ENCODE measurements at regions not wholly inside any gene's neighbourhood (a gene's known extent, or its start where the extent isn't known, plus 50 kb on each side); places are given as distances from the start of the nearest gene placed in this dataset.
A peak's percentile ranks its signal among the peaks of the same experiment; 100 is the strongest.

DNA sequence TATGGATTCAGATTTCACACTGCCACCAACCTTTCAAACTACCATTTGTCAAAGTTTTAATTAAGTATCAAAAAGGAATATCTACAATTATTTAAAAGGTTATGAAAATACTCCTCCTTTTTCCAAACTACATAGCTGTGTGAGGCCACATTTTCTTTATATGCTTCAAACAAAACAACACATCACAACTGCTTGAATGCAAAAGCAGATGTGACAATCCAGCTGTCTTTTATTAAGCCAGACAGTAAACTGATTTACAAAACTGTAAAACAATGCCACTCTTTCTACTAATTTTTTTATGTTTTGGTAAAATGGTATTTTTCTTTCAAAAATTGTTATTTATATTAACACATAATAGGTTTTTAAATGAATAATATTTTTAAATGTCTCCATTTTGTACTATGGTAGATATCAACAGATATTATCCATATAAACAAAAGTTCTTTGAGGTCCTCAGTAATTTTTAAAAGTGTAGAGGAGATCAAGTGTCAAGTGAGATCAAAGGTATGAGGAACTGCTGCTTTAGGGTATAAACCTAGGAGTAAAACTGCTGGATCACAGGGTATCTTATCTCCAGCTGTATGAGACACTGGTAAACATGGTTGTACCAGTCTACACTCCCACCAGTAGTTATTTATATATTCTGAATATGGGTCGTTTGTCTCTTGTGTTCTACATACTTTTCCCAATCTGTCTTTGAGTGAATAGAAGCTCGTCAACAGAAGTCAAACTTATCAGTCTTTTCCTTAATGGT, 68.8 kb upstream of the SERTAD2 start:
- no peak for ATAC-seq
- no peak for TF ChIP-seq ZFP30 (CRISPR knock-in tag; IDR thresholded peaks at IDR 0.05)
- TF ChIP-seq TOX (CRISPR knock-in tag; IDR thresholded peaks at IDR 0.05; ENCODE audit: borderline replicate concordance): no peak
- TF ChIP-seq, protein P1, sequence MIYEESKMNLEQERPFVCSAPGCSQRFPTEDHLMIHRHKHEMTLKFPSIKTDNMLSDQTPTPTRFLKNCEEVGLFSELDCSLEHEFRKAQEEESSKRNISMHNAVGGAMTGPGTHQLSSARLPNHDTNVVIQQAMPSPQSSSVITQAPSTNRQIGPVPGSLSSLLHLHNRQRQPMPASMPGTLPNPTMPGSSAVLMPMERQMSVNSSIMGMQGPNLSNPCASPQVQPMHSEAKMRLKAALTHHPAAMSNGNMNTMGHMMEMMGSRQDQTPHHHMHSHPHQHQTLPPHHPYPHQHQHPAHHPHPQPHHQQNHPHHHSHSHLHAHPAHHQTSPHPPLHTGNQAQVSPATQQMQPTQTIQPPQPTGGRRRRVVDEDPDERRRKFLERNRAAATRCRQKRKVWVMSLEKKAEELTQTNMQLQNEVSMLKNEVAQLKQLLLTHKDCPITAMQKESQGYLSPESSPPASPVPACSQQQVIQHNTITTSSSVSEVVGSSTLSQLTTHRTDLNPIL (CRISPR knock-in tag; IDR thresholded peaks at IDR 0.05; ENCODE audit: low read depth): no peak
- TF ChIP-seq, protein P2, sequence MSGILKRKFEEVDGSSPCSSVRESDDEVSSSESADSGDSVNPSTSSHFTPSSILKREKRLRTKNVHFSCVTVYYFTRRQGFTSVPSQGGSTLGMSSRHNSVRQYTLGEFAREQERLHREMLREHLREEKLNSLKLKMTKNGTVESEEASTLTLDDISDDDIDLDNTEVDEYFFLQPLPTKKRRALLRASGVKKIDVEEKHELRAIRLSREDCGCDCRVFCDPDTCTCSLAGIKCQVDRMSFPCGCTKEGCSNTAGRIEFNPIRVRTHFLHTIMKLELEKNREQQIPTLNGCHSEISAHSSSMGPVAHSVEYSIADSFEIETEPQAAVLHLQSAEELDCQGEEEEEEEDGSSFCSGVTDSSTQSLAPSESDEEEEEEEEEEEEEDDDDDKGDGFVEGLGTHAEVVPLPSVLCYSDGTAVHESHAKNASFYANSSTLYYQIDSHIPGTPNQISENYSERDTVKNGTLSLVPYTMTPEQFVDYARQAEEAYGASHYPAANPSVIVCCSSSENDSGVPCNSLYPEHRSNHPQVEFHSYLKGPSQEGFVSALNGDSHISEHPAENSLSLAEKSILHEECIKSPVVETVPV (CRISPR knock-in tag; IDR thresholded peaks at IDR 0.05): no peak
- no peak for TF ChIP-seq ZFP3 (CRISPR knock-in tag; IDR thresholded peaks at IDR 0.05)
- peak; percentile 44; the same call in 1 of the 2 replicates for TF ChIP-seq TCF4 (CRISPR knock-in tag; IDR thresholded peaks at IDR 0.05; ENCODE audit: borderline replicate concordance)

DNA sequence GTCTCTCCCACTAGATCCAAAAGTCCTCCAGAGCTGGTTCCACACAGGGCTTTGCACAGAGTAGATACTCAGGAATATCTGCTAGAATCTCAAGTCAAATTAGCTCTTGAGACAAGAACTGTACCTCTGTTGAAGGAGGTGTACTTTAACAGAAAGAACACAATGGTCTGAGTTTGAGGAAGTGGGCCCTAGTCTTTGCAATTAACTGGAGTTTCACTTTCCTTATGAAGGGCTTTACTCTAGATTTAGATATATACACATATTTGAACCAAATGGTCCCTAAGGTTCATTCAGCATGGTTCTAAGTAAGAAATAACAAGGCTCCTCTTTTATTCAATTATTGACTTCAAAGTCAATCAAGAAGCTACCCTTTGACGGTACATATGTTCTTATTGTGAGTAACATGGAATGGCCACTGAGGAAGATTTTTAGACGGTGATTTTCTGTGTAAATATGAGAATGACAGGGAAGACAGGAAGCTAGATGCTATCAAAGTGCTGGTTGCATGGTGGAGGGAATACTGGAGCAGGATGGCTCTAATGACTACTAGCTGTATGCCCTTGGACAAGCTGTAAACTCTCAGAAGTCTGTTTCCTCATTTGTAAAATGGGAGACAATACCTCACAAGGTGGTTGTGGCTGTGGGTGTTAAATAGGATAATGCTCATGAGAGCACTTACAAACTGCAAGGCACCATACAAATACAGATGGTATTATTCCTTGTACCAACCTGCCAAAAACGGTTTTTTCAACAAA, 73.5 kb upstream of the SERTAD2 start:
- no peak for TF ChIP-seq ZNF8 (CRISPR knock-in tag; IDR thresholded peaks at IDR 0.05)
- TF ChIP-seq ZC3H10 (CRISPR knock-in tag; IDR thresholded peaks at IDR 0.05): no peak
- no peak for TF ChIP-seq CSDC2 (CRISPR knock-in tag; IDR thresholded peaks at IDR 0.05)
- no peak for TF ChIP-seq ESRRG (CRISPR knock-in tag; IDR thresholded peaks at IDR 0.05)
- TF ChIP-seq GLIS3 (CRISPR knock-in tag; IDR thresholded peaks at IDR 0.05): no peak
- no peak for TF ChIP-seq OSR1 (CRISPR knock-in tag; IDR thresholded peaks at IDR 0.05)
- no peak for TF ChIP-seq PPARA (CRISPR knock-in tag; IDR thresholded peaks at IDR 0.05; ENCODE audit: borderline replicate concordance)
- no peak for TF ChIP-seq ZFP3 (CRISPR knock-in tag; IDR thresholded peaks at IDR 0.05)
- TF ChIP-seq TOX (CRISPR knock-in tag; IDR thresholded peaks at IDR 0.05; ENCODE audit: borderline replicate concordance): no peak
- no peak for TF ChIP-seq ARNTL (CRISPR knock-in tag; IDR thresholded peaks at IDR 0.05; ENCODE audit: borderline replicate concordance, low read depth)
- TF ChIP-seq ISL1 (CRISPR knock-in tag; IDR thresholded peaks at IDR 0.05): no peak
- no peak for TF ChIP-seq SNAI2 (CRISPR knock-in tag; IDR thresholded peaks at IDR 0.05)
- ATAC-seq: no peak; the same call in 1 of the 3 replicates

DNA sequence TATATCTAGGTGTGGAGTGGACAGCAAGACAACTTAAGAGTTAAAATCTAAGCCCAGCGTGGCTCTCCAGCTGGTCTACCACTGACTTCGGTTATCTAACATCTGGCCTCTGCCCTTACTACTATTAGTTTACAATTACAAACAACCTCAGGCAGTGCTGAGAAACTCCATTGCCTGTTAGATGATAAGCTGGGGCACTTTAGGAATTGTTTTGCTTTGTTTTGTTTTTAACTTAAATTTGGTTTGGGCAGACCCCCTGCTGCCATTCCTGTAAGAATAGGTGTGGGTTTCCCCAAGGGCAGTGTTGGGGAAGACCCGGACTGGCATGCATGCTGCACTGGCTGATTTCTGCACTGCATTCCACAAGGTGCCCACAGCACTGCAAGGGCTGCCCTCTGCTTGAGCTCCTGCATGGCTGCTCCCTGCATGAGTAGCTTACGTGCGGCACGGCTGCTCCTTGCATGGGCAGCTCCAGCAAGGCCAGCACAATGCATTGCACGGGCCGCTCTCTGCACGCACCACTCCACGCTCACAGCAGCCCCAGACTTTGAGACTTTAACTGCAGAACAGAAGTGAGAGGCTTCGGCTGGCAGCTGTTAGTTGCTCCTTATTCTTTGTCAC, 74.2 kb upstream of the SERTAD2 start:
- ATAC-seq: peak; percentile 56

More for the DNA sequence above, 74.2 kb upstream of the SERTAD2 start:
- TF ChIP-seq, protein P3, sequence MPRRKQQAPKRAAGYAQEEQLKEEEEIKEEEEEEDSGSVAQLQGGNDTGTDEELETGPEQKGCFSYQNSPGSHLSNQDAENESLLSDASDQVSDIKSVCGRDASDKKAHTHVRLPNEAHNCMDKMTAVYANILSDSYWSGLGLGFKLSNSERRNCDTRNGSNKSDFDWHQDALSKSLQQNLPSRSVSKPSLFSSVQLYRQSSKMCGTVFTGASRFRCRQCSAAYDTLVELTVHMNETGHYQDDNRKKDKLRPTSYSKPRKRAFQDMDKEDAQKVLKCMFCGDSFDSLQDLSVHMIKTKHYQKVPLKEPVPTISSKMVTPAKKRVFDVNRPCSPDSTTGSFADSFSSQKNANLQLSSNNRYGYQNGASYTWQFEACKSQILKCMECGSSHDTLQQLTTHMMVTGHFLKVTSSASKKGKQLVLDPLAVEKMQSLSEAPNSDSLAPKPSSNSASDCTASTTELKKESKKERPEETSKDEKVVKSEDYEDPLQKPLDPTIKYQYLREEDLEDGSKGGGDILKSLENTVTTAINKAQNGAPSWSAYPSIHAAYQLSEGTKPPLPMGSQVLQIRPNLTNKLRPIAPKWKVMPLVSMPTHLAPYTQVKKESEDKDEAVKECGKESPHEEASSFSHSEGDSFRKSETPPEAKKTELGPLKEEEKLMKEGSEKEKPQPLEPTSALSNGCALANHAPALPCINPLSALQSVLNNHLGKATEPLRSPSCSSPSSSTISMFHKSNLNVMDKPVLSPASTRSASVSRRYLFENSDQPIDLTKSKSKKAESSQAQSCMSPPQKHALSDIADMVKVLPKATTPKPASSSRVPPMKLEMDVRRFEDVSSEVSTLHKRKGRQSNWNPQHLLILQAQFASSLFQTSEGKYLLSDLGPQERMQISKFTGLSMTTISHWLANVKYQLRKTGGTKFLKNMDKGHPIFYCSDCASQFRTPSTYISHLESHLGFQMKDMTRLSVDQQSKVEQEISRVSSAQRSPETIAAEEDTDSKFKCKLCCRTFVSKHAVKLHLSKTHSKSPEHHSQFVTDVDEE (CRISPR knock-in tag; IDR thresholded peaks at IDR 0.05): no peak
- TF ChIP-seq TCF4 (CRISPR knock-in tag; IDR thresholded peaks at IDR 0.05; ENCODE audit: borderline replicate concordance): no peak
- TF ChIP-seq, protein P4, sequence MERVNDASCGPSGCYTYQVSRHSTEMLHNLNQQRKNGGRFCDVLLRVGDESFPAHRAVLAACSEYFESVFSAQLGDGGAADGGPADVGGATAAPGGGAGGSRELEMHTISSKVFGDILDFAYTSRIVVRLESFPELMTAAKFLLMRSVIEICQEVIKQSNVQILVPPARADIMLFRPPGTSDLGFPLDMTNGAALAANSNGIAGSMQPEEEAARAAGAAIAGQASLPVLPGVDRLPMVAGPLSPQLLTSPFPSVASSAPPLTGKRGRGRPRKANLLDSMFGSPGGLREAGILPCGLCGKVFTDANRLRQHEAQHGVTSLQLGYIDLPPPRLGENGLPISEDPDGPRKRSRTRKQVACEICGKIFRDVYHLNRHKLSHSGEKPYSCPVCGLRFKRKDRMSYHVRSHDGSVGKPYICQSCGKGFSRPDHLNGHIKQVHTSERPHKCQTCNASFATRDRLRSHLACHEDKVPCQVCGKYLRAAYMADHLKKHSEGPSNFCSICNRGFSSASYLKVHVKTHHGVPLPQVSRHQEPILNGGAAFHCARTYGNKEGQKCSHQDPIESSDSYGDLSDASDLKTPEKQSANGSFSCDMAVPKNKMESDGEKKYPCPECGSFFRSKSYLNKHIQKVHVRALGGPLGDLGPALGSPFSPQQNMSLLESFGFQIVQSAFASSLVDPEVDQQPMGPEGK (CRISPR knock-in tag; IDR thresholded peaks at IDR 0.05; ENCODE audit: borderline replicate concordance): no peak

Data from SK-N-SH treated with all-trans-retinoic acid at 6 μM for 48 hours (cell line).